ENCODE measurements at regions not wholly inside any gene's neighbourhood (a gene's known extent, or its start where the extent isn't known, plus 50 kb on each side); places are given as distances from the start of the nearest gene placed in this dataset.

DNA sequence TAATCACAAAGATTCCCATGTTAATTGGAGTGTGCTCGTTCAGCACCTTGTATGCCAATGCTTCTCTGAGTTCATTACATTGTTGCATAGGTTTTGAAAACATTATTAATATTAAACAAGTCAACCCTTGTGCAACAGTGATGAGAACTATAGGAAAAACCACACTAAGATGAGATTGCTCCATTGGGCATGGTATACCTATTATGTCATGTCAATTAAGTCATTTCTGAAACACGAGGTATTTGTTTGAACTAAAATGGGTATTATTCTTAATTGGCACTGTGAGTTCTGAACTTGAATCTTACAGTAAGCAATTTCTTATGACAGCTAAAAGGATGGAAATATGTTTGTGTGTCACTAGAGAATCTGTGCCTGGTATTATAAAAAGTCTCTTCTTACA lies 447.7 kb downstream of the EFNA5 start:
- Histone ChIP-seq H3K36me3 (ENCODE audit: control insufficient read depth in 2 of 2, extremely low read depth in 1 of 2, insufficient read depth in 2 of 2, low read length in 2 of 2) (no peaks in the 10 kb centered on the region), H4K20me1 (replicated peaks; ENCODE audit: control insufficient read depth, extremely low read depth, insufficient read depth, low read length) (no peaks in the 10 kb centered on the region), H3K9ac (replicated peaks; ENCODE audit: extremely low read depth, insufficient read depth, low read length) (no peak overlapping the region), H3K79me2 (ENCODE audit: control insufficient read depth, insufficient read depth, low read length) (no peaks in the 10 kb centered on the region), H2AFZ (ENCODE audit: low read depth, low read length) (no peak overlapping the region), H3K27ac (ENCODE audit: insufficient read depth, low read depth, low read length) (no peak overlapping the region), H3K9me1 (replicated peaks; ENCODE audit: control insufficient read depth, extremely low read depth, insufficient read depth, low read length) (no peaks in the 10 kb centered on the region), H3K4me2 (ENCODE audit: insufficient read depth, low read length) (no peak overlapping the region), H3K27me3 (ENCODE audit: control insufficient read depth in 2 of 2, insufficient read depth in 2 of 2, low read length in 2 of 2) (no peaks in the 10 kb centered on the region), H3K4me1 (ENCODE audit: control insufficient read depth, extremely low read depth, insufficient read depth, low read length) (peaks cover 12% of the 10 kb centered on the region), H3K4me3 (replicated peaks in 1 of 3; ENCODE audit: insufficient read depth in 1 of 3, low read depth in 1 of 3, low read length in 3 of 3) (no peak overlapping the region), H3K9me3 (replicated peaks; ENCODE audit: control insufficient read depth, insufficient read depth, low read length) (no peaks in the 10 kb centered on the region)
- BruUV-seq (replicated peaks) = no TSS peak
- DNase-seq (ENCODE audit: low read depth, low spot score) (no peak), FAIRE-seq (no peak)
- intact Hi-C loops (cut with micrococcal nuclease) (no loop called here), dilution Hi-C loops (cut with MboI; ENCODE audit: extremely low pct_ligation_motif_present, low sequenced_read_pairs) (no loop called here)
- ChIA-PET POLR2A (no interaction called here), CTCF (no interaction called here)
- no peak for TF ChIP-seq POLR2A (IDR thresholded peaks at IDR 0.05; ENCODE audit: low read depth, low read length)
- TF ChIP-seq GATA2 (IDR thresholded peaks at IDR 0.05; ENCODE audit: insufficient read depth, insufficient read length, low read depth, low read length) = no peak
- TF ChIP-seq FOS (IDR thresholded peaks at IDR 0.05; ENCODE audit: borderline replicate concordance, insufficient read depth, low read length) = no peak
- TF ChIP-seq MYC (IDR thresholded peaks at IDR 0.05; ENCODE audit: low read depth, low read length) = no peak
- no peak for TF ChIP-seq JUN (IDR thresholded peaks at IDR 0.05; ENCODE audit: borderline replicate concordance, insufficient read depth, insufficient read length, low read depth)

- dilution Hi-C loops (cut with MboI; ENCODE audit: extremely low pct_ligation_motif_present, low sequenced_read_pairs) = no loop called here
- no peak overlapping the region for H2AFZ ChIP-seq (ENCODE audit: low read depth, low read length)
- H3K9me1 ChIP-seq (replicated peaks; ENCODE audit: control insufficient read depth, extremely low read depth, insufficient read depth, low read length) = no peaks in the 10 kb centered on the region
- POLR2A ChIA-PET = no interaction called here
- no peaks in the 10 kb centered on the region for H3K36me3 ChIP-seq (ENCODE audit: control insufficient read depth in 2 of 2, extremely low read depth in 1 of 2, insufficient read depth in 2 of 2, low read length in 2 of 2)
- CTCF ChIA-PET = no interaction called here
- no peak overlapping the region for H3K4me3 ChIP-seq (replicated peaks in 1 of 3; ENCODE audit: insufficient read depth in 1 of 3, low read depth in 1 of 3, low read length in 3 of 3)
- H3K27me3 ChIP-seq (ENCODE audit: control insufficient read depth in 2 of 2, insufficient read depth in 2 of 2, low read length in 2 of 2) = no peaks in the 10 kb centered on the region
- TF ChIP-seq FOS (IDR thresholded peaks at IDR 0.05; ENCODE audit: borderline replicate concordance, insufficient read depth, low read length) (no peak), POLR2AphosphoS5 (IDR thresholded peaks at IDR 0.05; ENCODE audit: insufficient read depth, low read depth, low read length) (no peak), GATA2 (IDR thresholded peaks at IDR 0.05; ENCODE audit: insufficient read depth, insufficient read length, low read depth, low read length) (no peak), MYC (IDR thresholded peaks at IDR 0.05; ENCODE audit: low read depth, low read length) (no peak), POLR2A (IDR thresholded peaks at IDR 0.05; ENCODE audit: low read depth, low read length) (no peak), JUN (IDR thresholded peaks at IDR 0.05; ENCODE audit: borderline replicate concordance, insufficient read depth, insufficient read length, low read depth) (no peak), EZH2 (IDR thresholded peaks at IDR 0.05; ENCODE audit: borderline replicate concordance, low read depth, low read length, severe bottlenecking) (no peak)
- TF ChIP-seq, protein P1, sequence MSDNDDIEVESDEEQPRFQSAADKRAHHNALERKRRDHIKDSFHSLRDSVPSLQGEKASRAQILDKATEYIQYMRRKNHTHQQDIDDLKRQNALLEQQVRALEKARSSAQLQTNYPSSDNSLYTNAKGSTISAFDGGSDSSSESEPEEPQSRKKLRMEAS (IDR thresholded peaks at IDR 0.05; ENCODE audit: insufficient read depth, insufficient read length) = no peak
- TF ChIP-seq, protein P2, sequence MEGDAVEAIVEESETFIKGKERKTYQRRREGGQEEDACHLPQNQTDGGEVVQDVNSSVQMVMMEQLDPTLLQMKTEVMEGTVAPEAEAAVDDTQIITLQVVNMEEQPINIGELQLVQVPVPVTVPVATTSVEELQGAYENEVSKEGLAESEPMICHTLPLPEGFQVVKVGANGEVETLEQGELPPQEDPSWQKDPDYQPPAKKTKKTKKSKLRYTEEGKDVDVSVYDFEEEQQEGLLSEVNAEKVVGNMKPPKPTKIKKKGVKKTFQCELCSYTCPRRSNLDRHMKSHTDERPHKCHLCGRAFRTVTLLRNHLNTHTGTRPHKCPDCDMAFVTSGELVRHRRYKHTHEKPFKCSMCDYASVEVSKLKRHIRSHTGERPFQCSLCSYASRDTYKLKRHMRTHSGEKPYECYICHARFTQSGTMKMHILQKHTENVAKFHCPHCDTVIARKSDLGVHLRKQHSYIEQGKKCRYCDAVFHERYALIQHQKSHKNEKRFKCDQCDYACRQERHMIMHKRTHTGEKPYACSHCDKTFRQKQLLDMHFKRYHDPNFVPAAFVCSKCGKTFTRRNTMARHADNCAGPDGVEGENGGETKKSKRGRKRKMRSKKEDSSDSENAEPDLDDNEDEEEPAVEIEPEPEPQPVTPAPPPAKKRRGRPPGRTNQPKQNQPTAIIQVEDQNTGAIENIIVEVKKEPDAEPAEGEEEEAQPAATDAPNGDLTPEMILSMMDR (IDR thresholded peaks at IDR 0.05; ENCODE audit: extremely low read depth in 1 of 2, insufficient read depth in 1 of 2, low read depth in 1 of 2, low read length in 2 of 2) = no peak
- H3K4me2 ChIP-seq (ENCODE audit: insufficient read depth, low read length) = no peak overlapping the region
- no peaks in the 10 kb centered on the region for H3K9me3 ChIP-seq (replicated peaks; ENCODE audit: control insufficient read depth, insufficient read depth, low read length)
- no peaks in the 10 kb centered on the region for H3K79me2 ChIP-seq (ENCODE audit: control insufficient read depth, insufficient read depth, low read length)
- no TSS peak for BruUV-seq (replicated peaks)
- FAIRE-seq (no peak), DNase-seq (ENCODE audit: low read depth, low spot score) (no peak)
- H4K20me1 ChIP-seq (replicated peaks; ENCODE audit: control insufficient read depth, extremely low read depth, insufficient read depth, low read length) = no peaks in the 10 kb centered on the region
- peaks cover 21% of the 10 kb centered on the region for H3K4me1 ChIP-seq (ENCODE audit: control insufficient read depth, extremely low read depth, insufficient read depth, low read length)
- no peak overlapping the region for H3K9ac ChIP-seq (replicated peaks; ENCODE audit: extremely low read depth, insufficient read depth, low read length)
- intact Hi-C loops (cut with micrococcal nuclease) = no loop called here
- H3K27ac ChIP-seq (ENCODE audit: insufficient read depth, low read depth, low read length) = no peak overlapping the region
These were observed 450.7 kb downstream of the EFNA5 start for GRCh38 chr5:107219993-107220392.

Measured in endothelial cell of umbilical vein (primary cell).